ENCODE measurements at regions not wholly inside any gene's neighbourhood (a gene's known extent, or its start where the extent isn't known, plus 50 kb on each side); places are given as distances from the start of the nearest gene placed in this dataset.

- TF ChIP-seq CTCF (IDR thresholded peaks at IDR 0.05) (no peak), POLR2A (IDR thresholded peaks at IDR 0.05) (no peak), EP300 (IDR thresholded peaks at IDR 0.05) (no peak), POLR2AphosphoS5 (IDR thresholded peaks at IDR 0.05) (no peak)
Observed at GRCh38 chr6:166798652-166799051, 157.7 kb downstream of the RNASET2 start.
